GM18861 (cell line): ENCODE measurements at regions not wholly inside any gene's neighbourhood (a gene's known extent, or its start where the extent isn't known, plus 50 kb on each side); places are given as distances from the start of the nearest gene placed in this dataset.
A peak's percentile ranks its signal among the peaks of the same experiment; 100 is the strongest.

Experiments used
- ATAC-seq: cut with Tn5 transposase; IDR thresholded peaks from one replicate; pipeline ENCODE4 v1.9.1; 2021; ENCODE audit not compliant: unreplicated experiment

GRCh38 chr9:126218359-126219125, 108.1 kb upstream of the MVB12B start:
- no peak for ATAC-seq

GRCh38 chr9:126219166-126219565, 107.5 kb upstream of the MVB12B start:
- ATAC-seq, result no peak

GRCh38 chr9:126219648-126220063, 107.0 kb upstream of the MVB12B start:
- ATAC-seq, result no peak

- no peak for ATAC-seq
Measured at GRCh38 chr9:126221480-126221879, 105.1 kb upstream of the MVB12B start.

- no peak for ATAC-seq
Measured at GRCh38 chr9:126222363-126222834, 104.2 kb upstream of the MVB12B start.

- ATAC-seq, result no peak
Measured at GRCh38 chr9:126222835-126223431, 103.7 kb upstream of the MVB12B start.

GRCh38 chr9:126223798-126224531, 102.7 kb upstream of the MVB12B start:
- no peak for ATAC-seq

GRCh38 chr9:126225611-126226609, 100.7 kb upstream of the MVB12B start:
- no peak for ATAC-seq

GRCh38 chr9:126226991-126227936, 99.4 kb upstream of the MVB12B start:
- ATAC-seq, result no peak

GRCh38 chr9:126228111-126228780, 98.4 kb upstream of the MVB12B start:
- ATAC-seq, result no peak

- ATAC-seq, result peak; percentile 46
Measured at GRCh38 chr9:126228781-126229444, 97.7 kb upstream of the MVB12B start.

- ATAC-seq, result no peak
Measured at GRCh38 chr9:126229501-126229900, 97.1 kb upstream of the MVB12B start.

GRCh38 chr9:126230692-126231091, 95.9 kb upstream of the MVB12B start:
- no peak for ATAC-seq

GRCh38 chr9:126232461-126232860, 94.2 kb upstream of the MVB12B start:
- ATAC-seq, result no peak

- no peak for ATAC-seq
Measured at GRCh38 chr9:126233175-126233574, 93.5 kb upstream of the MVB12B start.

GRCh38 chr9:126233913-126234525, 92.6 kb upstream of the MVB12B start:
- ATAC-seq, result no peak

GRCh38 chr9:126234681-126235335, 91.8 kb upstream of the MVB12B start:
- no peak for ATAC-seq
